NCI-H748 treated with DMSO at 0.1 percent for 48 hours (cell line): ENCODE measurements at regions not wholly inside any gene's neighbourhood (a gene's known extent, or its start where the extent isn't known, plus 50 kb on each side); places are given as distances from the start of the nearest gene placed in this dataset.

Experiments
- DNase-seq: peaks from one replicate; lab custom pipeline; 2025; lab: John Stamatoyannopoulos, UW

DNA sequence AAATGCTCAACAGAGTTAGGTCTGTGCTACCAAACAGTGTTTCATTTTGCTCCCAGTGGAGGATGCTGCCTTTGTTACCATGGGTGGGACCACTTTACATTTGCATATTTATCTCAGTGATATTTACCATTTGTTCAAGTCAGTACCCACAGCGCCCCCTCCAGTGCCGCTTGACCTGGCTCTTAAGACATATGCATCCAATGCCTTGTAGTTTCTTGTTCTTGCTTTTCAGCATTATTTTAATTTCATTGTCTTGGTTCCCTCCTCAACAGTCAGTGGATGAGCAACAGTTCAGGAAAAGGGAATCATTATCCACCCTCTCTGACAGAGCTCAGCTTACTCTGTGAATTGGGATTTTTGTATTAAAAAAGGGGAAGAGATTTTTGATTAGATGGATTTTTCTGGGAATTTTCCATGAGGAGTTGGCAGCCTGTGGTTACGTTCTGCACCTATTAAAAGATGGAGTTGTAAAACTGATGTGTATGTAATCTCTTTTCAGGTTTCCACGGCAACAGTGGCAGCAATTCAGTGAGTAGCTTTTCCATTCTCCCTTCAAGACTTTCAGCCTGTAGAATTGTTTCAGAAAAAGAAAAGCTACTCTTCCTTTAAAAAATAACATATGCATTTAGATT lies 240.5 kb upstream of the DAAM1 start:
- peak; percentile 77 for DNase-seq

DNA sequence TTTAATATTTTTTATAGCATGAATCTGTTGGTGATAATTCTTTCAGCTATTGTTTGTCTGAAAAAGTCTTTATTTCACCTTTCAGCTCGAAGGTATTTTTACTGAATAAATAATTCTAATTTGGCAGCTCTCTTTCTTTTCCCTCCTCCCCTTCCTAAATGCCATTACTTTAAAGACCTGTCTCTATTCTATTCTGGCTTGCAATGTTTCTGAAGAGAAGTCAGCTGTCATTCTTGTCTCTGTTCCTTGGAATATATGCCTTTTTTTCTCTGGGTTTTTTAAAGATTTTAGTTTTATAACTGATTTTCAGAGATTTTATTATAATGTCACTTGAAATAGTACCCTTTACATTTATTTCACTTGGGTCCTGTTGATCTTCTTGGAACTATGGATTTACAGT lies 237.9 kb upstream of the DAAM1 start:
- DNase-seq: no peak

DNA sequence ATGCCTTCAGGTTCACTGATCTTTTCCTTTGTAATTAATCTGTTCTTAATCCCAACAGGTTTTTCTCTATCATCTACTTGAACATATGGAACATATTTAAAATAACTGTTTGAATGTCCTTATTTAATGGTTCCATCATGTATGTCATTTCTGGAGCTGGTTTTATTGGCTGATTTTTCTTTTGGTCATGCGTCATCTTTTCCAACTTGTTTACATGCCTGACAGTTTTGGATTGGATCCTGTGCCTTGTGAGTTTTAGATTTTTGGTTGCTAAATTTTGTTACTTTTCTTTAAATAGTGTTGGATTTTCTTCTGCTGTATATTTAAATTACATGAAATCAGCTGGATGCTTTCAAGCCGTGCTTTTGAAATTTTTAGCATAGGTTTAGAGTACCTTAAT lies 237.3 kb upstream of the DAAM1 start:
- DNase-seq: no peak

DNA sequence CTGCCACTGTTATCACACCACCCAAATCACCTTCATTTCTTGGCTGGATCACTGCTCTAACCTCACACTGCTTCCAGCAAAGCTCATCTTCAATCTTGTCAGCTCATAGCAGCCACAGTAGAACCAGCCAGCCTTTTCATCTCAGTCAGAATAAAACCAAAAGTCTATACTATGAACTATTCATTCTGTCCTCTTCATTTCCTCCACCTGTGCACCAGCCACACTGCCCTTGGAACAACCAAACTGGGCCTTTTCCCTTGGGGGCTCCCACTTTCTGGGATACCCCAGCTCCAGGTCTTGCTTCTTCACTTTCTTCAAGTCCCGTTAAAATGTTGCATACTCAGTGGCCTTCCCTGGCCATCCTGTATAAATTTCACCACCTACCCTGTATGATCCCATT lies 234.4 kb upstream of the DAAM1 start:
- DNase-seq: no peak

DNA sequence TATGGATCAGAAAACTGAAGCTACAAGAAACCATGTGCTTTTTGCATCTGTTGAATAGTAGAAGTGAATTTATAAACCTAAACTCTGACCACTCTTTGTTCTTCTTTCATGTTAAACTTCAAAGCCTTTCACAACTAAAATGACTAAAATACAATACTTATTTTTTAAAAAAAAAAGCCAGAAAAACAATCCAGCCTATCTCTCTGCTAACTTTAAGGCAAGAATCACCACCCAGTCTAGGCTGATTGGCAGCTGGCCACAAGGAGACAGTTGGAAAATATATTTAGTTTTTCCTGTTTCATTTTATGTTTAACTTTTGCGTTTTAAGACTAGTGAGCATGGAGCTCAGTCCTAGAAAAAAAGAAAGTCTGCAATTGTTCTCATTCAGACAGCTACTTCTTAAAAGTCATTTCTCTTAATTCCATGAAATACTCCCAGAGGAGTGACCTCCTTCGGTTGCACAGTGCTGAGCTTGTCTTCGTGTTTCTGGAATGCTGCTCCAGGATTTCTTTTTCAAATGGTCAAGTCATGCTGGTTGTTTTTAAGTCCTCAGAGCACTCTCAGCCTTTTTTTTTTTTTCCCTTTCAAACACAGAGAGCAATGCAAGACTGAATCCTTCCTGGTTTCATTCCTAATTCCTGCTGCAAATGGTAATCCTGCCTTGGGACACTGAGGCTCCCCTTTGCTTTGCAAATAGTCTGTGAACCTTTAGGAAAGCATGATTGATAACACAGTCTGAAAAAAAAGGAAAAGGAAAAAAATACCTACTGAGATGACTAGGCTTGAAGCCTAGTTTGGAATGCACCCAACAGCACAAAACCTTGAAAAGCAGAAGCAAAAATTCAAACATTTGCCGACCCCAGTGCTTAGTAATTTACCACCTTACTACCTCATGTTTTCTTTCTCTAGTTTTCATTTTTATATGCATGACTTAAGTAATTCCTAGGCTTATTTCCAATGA lies 233.3 kb upstream of the DAAM1 start:
- no peak for DNase-seq

DNA sequence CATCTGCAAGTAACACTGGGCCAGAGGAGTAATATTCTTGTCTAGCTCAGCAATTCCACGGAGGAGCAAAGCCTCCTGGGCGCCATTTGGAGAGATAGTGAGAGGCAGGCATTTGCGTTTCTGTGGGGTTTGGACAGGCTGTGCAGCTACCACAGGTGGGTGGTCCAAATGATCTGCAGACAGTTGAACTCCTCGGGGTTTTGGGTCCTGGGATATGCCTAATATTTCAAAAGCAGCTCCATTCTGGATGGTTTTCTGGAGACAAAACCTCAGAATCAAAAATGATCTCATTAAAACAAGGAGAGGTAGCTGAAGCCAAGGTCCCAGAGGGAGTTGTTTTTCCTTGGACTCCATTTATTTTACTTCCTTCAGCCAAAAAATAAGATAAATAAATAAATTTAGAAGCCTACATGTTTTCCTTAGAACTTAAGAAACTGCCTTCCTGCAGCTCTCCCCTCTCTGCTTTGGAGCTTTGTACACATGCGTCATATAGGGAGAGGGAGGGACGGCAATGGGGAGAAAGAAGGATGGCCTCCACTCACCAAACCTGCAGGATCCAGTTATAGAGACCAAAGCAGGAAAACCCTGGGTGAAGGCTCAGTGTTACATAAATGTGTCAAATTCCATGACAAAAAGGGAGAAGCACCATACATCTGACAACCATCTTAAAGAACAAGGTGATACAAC lies 227.3 kb upstream of the DAAM1 start:
- DNase-seq: no peak

DNA sequence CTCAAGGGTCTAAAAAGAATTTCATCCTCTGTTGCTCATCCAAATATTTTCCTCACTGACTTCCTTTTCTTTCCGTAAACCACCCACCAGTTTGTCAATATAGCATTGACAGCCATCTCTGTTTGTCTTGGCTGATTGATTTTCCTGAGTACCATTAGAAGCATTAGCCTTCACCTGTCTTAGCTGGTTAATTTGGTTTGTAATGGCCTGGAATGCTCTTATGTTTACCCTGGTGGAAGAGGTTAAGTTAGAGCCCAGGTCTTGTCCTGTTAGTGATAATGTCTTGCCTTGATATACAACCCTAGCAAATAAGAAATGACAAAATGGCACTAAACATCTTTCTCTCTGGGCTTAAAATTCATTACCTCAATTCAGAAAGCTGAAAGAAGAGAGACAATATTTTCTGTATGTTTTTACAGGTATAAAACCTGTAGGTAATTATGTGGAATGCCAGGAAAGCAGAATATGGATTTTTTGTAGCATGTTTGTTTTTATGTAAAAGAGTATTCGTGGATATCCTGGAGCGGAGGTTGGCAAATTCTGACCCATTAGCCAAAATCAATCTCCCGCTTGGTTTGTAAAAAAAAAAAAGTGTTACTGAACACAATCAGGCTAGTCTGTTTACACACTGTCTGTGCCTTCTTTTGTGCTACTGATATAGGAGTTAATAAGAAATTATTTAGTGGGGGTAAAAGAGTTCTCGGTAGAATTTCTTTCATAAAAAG lies 224.4 kb upstream of the DAAM1 start:
- DNase-seq: peak; percentile 62

DNA sequence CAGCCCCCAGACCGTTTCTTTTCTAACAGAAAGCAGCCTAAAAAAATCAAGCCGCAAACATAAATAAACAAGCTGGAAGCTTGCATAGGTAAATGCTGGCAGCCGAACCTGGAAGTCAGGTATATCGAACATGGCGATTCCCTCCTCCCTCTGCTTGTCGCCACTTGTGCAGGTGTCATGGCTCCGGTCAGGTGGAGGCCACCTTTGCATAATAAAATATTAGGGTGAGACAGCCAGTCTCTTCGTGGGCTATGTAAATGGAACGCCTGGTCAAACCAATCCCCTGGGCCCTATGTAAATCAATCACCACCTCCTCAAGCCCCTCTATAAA lies 223.9 kb upstream of the DAAM1 start:
- DNase-seq: no peak

DNA sequence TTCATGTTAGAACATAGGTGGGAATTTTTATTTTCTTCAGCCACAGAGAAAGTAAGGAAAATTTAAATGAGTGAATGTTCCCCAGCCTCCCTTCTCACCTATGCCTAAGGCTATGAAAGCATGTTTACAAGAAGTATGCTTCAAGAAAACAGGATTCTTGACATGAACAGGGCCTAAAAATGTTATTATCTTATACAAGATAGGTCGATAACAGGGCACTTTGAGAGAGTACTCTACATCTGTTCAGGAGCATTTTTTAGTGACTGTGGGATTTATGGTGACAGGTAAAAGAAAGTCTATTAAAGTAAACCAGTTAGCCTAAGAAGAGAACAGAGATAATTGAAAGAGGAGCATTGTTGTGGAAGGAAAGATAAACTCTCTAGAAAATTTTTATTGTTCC lies 222.9 kb upstream of the DAAM1 start:
- no peak for DNase-seq

DNA sequence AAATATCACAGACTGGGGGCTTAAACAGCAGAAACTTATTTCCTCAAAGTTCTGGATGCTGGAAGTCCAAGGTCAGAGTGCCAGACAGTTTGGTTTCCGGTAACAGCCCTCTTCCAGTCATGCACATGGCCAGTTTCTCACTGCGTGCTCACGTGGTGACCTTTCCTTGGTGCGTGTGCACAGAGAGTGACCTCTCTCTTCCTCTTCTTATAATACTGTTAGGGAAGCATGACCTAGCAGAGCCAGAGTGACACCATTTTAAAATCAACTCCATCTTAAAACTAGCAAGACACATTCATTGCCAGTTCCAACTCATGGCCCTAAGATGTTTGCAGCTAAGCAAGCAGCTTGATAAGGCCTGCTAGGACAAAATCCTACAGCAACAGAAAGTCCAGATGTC lies 221.5 kb upstream of the DAAM1 start:
- no peak for DNase-seq

DNA sequence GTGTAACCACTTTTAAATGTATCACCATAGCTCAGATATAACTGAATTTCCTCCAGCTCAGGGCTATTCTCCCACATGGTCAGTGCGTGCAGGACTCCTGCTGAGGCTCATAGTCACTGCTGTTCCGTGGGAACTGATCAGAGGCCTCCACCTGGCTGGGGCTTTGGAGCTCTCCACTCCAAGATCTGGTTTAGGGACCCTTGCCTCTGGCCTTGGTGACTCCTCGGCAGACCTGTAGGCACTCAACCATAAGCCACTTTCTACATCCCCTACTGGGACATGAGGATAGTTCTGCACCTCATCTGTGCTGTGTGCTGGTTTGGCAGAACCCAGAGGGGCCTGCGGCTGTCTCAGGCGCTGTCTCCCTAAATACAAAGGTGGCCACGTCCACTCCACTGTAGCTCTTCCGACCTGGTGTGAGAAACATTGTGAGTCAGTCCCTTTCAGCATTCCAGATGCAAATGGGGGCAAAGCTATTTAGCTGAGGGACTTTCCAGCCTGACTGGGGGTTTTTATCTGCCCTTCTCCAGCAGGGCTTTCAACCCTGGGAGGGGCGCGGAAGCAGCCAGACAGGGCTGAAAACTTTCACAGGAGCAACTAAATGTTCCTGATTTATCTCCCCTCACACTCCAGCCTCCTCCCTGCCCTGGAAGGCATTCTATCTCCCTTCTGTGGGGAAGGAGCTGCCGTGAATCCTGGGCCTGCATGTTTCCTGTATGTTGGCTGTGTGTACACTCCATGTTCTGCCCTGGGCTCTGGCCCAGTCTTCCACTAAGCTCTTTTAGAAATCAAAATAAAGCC lies 218.3 kb upstream of the DAAM1 start:
- DNase-seq: no peak

DNA sequence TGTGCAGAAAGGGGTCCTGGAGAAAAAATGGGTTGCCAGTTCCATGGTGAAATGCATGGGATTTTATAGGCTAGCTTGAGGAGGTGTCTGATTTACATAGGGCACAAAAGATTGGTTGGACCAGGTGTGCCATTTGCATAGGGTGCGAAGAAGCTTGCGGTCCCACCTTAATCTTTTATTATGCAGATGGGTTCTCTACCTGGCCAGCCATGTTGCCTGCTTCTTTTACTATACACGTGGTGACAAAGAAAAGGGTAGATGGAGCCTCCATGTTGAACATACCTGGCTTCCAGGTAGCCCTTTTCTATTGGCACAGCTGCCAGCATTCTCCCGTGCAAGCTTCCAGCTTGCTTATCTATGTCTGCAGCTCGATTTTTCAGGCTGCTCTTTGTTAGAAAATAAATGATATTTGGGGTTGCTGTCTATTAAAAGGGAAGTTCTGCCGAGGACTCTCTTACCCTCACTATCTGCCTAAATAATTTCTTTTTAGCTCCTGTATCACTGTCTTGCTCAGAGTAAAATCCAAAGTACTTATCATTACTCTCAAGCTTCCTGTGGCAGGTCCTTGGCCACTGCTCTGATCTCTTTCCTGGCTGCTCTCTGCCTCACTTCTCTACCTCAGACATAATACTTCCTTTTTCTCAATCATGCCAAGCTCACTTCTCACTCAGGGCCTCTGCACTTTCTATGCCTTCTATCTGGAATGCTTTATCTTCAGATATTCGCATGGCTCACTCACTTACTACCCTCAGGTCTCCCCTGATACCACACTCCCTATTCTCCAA lies 216.0 kb upstream of the DAAM1 start:
- DNase-seq: no peak

DNA sequence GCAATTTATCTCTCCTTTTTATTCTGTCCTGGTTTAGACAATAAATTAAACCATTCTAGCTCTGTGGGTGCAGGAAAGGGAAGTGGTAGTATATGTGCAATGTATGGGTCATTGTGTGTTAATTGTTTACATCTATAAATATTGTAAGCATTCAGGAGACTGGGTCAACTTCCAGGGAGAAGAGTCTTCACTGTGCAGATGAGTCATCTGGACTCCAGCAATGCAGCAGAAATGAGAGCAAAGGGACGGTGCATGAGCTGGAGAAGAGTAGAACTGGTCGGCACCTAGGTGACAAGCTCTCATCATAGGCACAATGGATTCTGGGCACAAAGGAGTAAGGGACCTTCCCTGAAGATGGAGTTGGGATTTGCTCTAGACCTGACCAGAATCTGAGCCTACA lies 211.1 kb upstream of the DAAM1 start:
- no peak for DNase-seq

DNA sequence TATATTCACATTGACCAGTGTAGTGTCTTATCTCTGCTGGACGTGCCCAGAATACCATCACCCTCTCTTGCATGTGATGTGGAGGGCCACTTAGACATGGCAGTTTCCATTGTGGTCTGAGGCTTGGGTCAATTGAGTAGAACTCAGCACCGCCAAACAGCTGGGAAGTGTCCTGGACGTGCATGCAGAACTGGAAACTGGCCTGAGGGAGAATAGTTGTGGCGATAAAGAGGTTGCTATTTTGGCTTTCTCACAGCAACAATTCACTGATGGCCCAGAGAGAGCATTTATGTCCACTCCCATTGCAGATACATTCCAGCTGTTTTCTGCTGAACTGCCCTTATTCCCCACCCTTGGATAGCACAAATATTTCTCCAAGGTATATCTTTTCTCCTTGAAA lies 210.1 kb upstream of the DAAM1 start:
- no peak for DNase-seq

DNA sequence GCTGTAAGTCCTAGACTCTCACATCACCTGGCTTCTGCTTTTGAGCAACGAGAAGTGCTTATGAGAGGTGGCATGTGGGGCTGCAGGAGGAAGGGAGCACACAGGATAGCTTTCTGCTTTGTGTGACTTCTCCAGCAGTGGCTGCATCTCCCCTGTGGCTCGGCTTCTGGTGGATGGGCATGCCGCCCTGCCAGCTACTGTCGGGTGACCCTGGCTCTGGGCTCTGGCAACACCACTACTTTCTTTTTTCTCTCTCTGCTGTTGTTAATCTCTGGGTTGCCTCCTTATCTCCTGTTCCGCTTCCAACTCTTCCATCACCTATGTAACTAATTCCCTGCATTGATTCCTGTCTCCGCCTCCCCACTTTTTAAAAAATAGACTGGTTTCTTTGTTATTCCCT lies 209.1 kb upstream of the DAAM1 start:
- DNase-seq: no peak

DNA sequence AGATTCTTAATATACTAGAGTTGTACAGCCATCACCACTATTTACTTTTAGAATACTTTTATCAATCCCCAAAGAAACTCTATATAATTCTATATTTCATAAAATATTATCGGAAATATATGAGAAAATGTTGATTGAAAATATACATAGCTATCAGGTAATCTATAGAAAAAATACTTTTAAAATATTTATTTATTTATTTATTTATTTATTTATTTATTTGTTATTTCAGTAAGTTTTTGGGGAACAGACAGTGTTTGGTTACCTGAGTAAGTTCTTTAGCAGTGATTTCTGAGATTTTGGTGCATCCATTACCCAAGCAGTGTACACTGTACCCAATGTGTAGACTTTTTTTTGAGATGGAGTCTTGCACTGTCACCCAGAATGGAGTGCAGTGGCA lies 206.6 kb upstream of the DAAM1 start:
- no peak for DNase-seq

DNA sequence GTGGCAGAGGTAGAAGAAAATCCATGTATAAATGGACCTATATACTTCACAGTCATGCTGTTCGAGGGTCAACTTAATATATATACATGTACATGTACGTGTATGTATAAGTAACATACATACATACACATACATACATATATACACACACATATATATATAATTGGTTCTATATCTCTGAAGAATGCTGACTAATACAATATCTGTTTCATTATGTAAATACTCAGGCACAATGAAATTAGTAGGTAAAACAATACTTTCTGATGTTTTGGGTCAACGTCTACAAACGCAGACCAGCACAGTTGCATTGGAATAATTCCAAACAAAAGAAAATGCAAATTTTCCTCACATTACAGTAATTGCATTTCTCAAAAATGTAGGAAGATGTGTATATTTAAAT lies 202.7 kb upstream of the DAAM1 start:
- DNase-seq: no peak

DNA sequence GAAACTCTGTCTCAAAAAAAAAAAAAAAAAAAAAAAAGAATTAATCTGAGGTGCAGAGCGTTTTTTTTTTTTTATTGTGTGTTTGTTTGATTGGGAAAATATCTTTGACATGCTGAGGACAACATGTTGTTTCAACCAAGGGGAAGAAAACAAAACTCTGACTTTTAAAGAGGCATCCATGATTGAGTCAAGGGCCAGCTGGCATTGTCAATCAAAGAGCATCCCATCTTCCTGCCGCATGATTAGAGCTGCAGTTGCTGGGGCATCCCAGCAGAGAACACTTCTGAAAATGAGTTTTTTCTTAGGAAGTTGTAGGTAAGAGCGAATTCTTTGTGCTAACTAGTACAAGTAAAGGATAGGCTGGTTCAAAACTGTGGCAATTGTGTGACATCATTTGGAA lies 200.9 kb upstream of the DAAM1 start:
- no peak for DNase-seq

DNA sequence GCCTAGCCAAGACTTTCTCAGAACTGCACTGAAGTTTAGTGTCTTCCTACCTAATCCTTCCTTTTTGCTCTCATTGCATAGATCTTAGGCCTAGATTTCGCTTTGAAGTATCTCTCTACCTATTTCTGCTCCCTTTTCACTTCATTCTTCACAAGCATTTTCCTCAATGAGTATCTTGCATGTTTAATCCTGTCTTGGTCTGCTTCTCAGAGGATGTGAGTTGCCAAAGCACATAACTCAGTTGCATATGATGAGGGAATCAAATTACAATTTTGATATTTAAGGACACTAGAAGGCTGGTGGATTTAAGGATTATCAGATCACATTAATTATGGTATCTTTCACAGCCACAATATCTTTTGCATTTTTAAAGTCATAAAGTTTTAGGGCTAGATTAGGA lies 195.5 kb upstream of the DAAM1 start:
- no peak for DNase-seq

DNA sequence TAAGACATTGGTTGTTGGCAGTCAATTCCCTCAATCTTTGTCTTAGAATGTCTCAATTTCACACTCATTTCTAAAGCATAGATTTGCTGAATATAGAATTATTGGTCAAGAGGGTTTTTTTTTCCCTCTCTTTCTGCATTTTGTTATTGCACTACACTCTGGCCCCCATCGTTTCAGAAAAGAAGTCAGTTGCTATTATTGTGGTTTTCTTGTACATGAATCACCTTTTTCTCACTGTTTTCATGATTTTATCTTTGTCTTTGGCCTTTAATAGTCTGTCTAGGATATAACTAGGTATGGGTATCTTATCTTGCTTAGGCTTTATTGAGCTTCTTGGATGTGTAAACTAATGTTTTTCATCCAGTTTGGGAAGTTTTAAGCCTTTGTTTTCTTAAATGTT lies 194.3 kb upstream of the DAAM1 start:
- DNase-seq: no peak

DNA sequence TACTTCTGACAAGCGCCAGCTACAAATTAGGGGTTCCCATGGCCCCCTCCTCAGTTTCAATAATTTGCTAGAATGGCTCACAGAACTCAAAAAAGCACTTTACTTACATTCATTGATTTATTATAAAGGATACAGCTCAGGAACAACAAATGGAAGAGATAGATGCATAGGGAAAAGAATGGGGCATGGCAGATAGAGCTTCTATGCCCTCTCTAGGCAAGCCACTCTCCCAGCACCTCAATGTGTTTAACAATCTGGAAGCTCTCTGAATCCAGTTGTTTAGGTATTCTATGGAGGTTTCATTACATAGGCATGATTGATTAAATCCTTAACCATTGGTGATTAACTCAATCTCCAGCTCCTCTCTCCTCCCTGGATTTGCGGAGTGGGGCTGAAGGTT lies 184.5 kb upstream of the DAAM1 start:
- no peak for DNase-seq
